Activated CD4-positive, alpha-beta T cell treated with anti-CD3 and anti-CD28 coated beads for 48 hours (primary cell): ENCODE measurements at regions not wholly inside any gene's neighbourhood (a gene's known extent, or its start where the extent isn't known, plus 50 kb on each side); places are given as distances from the start of the nearest gene placed in this dataset.
"Not testable (repeated sequence)": the region's sequence is repeated elsewhere in the genome, so short reads cannot be mapped to it uniquely, and the experiment has no call there.

Source experiments
- DNase-seq: peaks from one replicate; pipeline ENCODE4 v3.0.0-alpha.2; 2020

DNA sequence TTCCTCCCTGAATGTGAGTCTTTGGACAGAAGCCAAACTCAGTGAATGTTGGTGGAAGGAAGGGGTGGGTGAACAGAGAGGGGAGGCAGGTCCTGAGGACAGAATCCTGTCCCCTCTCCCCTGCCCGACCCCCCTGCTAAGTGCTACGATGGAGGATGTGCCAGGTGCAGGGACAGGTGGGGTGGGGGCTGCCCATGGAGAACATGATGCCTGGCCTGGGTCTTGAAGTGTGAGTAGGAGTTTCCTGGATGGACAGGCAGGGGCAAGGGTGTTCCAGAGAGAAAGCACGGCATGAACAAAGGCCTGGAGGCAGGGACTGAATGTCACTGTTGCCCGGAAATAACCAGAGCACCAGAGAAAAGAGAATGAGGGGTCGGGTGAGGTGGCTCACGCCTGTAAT, 445.1 kb downstream of the PTPRU start:
- not testable (repeated sequence) for DNase-seq

DNA sequence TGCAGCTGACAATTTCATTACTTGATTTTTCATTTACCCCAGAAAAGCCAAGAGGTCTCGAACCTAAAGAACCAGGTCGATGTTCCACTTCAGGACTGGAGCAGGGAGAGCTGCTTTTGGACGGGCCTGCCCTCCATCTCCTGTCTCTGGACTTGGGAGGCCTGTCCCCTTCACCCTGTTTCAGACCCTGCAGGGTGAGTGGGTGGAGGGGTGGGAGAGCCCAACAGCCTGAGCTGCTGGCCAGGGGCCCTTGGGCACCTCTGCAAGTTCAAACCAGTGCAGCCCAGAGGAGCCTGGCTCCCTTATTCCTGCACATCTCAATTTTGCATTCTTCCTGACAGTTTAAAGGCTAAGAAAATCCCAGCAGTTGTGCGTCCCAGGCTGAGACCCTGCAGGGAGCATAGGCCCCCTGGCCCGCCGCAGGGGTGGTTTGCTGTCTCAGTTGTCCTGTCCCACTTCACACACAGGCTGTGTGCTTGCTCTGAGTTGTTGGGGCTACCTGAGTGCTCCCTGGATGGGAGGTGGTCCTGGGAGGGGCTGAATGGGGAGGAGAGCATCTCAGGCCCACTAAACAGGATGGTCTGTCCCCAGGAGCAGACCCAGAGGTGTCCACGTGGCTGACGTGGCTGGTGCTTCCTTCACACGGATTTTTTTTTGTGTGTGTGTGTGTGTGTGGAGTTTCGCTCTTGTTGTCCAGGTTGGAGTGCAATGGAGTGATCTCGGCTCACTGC, 443.7 kb downstream of the PTPRU start:
- no peak for DNase-seq

DNA sequence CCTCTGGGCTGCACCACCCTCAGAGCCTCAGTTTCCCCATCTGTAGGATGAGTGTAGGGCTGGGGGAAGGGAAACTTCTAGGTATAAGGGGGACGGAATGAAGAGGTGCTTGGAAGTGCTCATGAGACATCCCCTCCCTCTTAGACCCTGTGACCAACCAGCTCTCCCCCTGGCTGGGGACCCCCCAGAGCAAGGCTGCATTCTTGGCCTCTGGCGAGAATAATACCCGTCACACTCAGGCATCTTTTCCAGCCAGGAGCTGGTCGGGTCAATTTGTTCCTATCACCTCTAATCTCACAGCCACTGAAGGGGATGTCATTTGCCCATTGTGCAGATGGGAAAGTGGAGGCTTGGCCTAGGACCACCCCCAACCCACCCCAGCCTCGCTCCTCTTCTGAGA, 443.0 kb downstream of the PTPRU start:
- DNase-seq: no peak

DNA sequence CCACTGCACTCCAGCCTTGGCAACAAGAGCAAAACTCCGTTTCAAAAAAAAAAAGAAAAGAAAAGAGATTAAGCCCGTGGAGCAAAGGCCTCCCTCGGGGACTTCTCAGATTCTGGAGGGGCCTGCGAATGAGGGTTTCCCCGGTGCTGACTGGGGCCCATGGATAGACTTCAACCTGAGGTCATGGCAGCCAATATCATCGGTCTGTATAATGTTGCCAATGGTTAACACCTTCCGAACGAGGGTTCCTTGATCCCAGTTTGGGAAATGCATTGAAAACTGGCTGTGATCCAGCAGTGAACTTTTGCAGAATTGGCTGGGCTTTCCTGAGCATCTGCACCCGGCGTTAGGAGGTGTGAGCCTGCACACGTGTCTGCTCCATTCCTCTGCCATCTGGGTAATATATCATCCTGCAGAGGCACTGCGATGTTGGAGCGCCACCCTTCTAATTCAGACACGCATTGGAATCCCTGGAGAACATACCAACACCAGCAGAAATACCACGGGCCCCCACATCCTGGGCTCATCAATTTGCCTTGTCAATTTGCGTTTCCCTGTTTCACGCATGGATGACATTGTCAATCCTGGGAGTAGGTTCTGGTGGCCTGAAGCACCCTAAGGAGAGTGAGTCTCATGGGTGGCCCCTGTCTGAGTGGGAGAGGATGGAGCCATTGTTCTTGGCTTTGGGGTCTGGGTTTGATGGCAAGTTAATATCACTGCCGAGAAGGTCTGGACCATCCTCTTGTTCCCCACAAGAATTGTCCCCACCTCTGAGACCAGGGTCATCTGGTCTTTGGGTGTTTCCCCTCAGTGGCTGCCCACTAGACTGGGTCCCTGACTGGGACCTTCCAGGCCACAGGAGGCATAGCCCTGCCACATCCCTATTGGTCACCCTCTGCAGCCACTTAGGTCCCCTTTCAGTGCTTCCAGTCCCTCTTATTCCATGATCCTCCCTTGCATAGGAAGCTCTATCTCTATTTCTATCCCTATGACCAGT, 441.0 kb downstream of the PTPRU start:
- no peak for DNase-seq

DNA sequence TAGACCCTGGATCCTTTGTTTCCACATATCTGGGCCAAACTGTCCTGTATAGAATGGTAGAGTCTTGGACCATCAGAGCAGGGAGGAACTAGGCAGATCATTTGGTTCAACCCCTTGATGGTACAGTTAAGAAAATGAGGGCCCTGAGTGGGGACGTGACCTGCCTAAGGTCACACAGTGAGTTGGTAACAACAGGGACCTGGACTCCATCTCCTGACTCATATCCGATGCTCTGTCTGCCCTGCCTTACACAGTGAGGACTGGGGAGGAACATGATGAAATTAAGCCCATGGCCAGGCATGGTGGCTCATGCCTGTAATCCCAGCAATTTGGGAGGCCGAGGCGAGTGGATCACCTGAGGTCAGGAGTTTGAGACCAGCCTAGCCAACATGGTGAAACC, 440.2 kb downstream of the PTPRU start:
- no peak for DNase-seq

DNA sequence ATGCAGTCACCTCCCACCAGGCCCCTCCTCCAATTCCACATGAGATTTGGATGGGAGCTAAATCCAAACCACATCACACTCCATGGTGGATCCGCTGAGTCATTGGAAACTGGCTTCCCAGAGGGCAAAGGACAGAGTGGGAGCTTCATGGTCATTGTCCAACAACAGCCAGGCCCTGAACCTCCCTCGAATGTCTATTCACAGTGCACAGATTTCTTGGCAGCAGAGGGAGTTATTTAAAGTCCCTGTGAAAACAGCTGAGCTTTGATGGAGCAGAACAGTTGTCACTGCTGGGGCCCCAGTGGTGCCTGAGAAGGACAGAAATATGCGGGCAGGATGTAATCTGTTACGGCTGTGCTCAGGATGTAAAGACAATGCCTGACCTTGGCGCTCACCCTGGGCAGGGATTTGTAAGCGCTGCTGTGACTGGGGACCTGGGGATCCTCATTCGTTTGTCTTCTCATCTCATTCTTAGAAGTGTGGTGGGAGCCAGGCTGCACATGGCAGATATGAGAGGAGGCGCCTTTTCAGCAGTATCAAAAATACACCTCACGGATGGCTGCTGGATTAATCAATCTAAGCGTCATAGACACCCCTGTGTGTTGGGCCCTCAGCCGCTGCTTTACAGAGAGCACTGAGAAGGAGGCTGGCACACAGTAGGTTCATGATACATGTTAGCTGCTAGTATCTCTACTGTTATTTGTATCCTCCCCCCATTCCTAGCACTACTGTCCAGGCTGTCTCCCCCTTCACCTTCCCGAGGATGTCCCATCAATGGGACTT, 439.4 kb downstream of the PTPRU start:
- DNase-seq: no peak

DNA sequence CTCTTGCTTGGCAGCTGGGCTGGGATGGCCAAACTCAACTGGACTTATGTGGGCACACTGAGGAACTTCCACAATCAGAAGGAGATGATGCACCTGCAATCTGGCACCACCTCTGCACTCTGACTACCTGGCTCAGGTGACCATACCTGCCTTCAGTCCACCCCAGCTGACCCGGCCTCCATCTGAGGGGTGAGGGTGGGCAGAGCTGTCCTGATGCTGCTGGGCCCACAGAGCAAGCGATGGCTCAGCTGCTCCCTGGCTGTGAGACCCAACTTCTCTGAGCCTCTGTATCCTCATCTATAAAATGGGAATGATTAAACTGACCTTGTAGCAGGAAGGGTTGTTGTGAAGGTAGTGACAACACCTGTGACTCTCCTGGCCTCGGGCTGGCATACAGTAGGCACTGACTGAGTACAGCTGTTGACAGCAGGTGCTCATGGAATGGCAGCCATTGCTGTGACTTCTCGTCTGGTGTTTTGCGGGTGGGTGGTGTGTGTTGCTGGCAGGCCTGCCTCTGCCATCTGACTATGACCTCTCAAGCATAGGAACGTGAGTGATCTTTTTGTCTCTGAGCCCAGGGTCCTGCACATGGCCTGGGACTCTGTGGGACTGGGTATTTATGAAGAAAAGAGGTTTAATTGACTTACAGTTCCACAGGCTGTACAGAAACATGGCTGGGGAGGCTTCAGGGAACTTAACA, 438.5 kb downstream of the PTPRU start:
- no peak for DNase-seq

DNA sequence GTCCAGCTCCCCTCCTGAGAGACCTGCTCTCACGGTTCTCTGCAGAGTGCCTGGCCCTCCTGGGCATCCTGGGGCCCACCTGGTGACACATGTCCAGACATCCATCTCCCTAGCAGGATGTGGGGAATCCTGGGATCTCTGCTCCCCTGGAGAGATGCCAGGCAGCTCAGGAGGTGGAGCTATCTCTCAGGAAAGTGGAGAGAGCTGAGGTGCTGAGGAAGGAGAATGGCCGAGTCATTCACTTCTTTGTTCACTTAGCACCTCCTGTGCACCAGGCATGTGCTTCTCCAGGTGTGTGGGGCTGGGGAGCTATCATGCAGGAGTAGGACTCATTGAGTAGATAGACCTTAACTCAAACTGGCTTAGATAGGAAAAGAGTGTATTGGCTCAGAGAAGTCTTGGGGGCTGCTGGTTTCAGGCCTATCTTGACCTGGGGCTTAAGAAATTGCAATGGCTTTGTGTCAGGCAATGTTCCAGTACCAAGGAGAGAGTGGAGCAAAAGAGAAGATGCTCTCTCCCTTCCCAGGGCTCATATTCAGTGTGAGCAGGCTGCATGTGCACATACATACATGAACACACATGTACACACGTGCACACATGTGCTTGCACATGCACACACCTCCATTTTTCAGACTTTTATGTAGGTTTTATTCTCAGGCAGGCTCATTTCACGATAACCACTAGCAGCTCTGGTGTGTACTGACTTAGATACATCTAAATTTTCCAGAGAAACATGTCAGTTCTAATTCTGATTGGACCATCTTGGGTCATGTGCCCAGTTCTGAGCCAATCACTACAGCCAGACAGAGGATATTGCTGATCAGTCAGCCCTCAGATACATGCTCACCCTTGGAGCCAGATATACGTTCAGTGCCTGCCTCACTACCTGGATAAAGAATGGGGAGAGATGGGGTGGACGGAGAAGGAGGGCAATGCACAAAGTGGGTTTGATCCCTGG, 437.6 kb downstream of the PTPRU start:
- DNase-seq: no peak

DNA sequence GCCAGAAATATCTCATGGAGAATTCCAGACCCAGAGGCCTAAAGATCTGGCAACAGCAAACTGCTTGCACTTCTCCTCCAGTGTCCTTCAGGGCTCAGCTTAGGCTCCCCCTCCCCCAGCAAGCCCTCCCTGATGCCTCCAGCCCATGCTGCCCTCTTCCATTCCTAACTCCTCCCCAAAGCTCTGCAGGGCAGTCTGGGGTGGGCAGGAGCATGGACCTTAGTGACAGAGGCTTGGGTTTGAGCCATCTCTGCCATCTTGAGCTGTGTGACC, 436.8 kb downstream of the PTPRU start:
- no peak for DNase-seq

DNA sequence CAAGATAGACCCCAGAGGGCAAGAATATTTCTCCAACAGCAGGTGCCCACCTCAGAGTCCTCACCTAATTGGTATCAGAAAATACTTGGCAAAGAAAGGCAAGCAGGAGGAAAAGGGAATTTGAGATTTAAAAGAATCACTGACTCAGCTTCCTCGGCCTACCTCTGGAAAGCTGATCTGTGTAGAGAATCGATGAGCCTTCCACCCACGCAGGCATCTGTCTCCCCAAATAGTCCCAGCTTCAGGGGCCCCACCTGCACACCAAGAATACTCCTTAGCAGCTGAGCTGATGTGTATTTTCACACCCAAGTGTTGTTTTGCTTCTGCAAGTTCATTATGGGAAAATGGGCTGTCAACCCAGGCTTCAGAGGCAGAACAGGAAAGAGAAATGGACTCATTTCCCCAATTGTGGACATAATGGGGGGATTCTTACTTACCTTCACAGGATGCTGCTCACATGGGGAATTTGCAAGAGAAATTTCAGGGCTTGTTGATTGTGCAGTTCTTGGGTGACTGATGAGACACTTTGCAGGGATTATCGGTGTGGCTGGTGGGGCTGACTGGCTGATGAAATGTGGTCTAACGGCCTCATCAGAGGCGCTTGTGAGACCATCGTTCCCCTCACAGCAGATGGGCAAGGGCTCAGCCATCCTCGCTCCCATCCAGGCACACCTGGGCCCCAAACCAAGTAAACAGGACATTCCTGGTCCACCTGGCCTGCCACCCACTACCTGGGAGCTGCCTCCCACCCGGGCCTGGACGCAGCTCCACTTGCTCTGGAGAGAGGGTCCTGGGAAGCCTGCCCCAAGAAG, 436.3 kb downstream of the PTPRU start:
- no peak for DNase-seq

DNA sequence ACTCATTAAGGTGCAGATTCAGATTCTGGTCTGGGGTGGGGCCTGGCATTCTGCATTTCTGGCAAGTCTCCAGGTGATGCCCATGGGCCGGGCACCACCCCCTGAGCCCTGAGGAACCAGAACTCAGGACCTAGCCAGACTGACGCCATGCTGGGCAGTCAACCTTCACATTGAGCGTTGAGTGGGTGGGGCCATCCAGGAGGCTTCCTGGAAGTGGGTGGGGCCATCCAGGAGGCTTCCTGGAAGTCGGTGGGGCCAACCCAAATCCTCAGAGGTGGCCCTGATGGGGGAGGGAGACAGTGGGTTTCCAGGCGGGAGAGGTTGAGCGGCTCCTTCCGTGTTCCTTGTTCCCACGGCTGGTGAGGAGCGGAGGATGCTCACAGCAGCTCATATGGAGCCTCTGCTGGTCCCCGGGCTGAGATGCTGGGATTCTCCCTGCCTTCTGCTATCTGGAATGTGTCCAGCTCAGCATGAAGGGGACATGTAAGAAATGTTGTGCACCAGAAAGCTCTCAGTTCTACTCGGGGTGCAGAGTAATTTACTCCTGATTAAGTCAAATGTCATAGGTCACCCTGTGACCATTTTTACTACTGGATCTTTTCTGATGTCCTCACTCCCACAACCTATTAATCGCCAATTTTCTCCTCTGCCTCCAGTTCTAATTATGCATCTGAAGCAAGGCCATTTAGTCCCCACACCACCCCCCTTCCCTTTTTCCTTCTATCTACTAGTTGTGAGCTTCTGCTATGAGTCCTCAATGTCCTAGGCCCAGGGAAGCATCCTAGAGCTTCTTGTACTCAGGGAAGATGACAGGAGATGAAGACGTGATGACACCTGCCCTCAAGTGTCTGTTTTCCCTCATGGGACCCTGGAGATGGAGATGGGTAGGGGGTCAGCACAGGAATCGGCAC, 435.4 kb downstream of the PTPRU start:
- DNase-seq: no peak

DNA sequence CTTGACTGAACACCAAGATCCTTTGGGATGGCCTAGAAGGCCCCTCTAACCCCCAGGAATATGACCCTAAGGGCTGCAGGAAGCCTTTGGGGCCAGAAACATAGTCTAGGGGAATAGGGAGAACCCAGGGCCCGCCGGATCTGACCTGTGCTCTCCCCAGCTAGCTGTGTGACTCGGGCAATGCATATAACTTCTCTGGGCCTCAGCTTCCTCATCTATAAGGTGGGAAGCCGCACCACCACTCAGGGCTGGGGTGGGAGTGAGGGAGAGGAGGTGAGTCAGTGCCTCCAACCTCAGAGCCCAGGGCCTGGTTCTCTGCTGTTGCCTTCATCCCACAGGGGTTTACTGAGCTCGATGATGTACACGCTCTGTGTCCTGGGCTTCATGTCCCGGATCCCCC, 434.4 kb downstream of the PTPRU start:
- no peak for DNase-seq

DNA sequence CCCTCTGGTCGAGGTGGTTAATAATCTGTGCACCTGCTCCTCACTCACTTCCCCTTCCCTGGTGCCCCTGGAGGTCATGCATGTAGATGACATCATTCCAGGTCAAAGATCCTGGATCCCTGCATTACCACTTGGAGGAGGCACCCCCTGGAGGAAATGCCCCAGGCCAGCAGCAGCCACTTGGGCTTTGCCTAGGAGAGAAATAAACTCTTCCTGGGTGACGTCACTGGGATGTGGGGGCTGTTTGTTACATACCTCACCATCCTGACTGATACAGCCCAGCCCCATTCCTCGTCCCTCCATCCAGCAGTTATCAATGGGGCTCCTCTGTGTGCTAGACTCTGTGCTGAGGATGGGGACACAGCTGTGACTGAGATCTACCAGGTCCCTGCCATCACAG, 433.6 kb downstream of the PTPRU start:
- DNase-seq: no peak

DNA sequence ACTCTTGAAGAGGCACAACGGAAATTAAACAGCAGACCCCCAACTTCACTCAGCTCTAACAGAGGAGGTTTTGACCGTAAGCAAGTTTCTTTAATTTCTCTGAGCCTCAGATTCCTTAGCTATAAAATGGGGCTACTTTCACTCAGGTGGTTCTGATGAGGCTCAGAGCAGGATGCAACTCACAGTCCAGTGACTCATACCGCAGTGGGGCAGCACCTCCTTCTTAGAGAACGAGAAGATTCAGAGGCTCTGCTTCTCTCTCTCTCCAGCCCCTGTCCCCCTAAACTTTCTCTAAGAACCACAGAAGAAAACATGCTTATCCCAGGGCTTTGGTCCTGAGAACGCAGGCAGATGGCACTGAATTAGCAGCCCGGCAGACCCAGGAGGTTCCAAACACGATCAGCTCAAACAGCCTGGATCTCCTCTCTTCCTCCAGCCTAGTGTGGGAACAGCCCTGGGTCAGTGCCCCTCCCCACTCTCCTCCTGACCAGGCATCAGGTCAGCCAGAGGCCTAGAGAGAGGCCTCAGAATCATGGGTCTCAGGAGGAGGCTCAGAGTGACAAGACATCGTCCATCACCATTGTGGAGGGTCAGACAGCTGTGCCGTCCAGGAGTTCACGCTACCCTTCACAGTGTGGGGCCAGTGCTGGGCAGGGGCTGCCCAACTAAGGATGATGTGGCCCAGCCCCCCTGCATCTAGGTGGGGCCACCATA, 433.0 kb downstream of the PTPRU start:
- no peak for DNase-seq

DNA sequence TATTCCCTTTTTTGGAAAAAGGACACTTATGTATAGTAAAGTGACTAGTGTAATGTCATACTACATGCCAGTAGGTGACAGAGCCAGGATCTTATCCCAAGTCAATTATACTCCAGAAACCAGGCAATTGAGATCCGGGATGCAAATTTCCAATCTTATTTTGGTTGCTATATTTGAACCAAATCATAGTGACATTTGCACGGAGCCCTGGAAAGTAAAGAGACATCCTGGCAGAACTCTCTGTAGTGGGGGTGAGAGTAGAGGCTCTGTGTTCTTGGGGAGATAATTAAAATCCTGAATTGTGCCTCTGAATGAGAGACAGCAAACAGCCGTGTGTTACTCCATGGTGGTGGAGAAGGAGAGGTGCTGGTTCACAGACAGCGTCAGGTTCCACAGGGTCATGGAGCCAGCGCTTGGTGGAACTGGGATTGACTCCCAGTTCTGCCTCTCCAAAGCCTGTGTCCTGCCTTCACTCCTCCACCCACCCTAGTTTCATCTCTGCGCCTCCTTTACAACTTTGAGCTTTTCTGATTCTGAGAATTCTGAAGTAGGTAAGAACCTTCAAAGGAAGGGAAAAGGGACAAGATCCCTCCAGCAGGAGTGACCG, 432.3 kb downstream of the PTPRU start:
- no peak for DNase-seq

DNA sequence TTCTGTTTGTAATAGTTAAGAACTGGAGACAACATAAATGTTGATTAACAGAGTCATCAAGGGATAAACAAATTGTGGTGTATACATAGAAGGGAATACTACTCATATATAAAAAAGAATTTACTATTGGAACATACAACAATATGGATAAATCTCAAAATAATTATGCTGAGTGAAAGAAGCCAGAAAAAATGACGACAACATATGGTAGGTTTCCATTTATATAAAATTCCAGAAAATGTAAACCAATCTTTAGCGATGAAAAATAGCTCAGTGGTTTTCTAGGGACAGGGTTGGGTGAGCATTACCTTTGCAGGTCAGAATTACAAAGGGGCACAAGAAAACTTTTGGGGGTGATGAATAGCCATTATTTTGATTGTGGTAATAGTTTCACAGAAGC, 431.6 kb downstream of the PTPRU start:
- DNase-seq: no peak

DNA sequence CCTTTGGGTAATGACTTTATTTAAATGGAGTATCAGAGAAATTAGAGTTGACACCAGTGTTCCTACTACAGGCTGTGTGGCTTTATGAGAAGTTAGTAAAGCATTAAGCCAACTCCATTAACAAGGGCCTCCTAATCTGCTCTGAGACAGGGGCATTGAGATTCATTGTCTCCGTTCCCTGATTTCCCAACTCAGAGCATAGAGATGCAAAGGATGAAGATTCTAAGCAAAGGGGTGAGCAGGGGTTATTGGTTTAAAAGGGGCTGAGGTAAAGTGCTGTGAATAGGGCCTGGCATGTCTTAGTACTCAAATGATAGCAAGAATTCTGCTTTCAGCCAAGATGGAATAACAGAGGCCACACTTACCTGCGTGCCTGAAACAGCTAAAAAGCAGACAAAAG, 428.4 kb downstream of the PTPRU start:
- DNase-seq: no peak

DNA sequence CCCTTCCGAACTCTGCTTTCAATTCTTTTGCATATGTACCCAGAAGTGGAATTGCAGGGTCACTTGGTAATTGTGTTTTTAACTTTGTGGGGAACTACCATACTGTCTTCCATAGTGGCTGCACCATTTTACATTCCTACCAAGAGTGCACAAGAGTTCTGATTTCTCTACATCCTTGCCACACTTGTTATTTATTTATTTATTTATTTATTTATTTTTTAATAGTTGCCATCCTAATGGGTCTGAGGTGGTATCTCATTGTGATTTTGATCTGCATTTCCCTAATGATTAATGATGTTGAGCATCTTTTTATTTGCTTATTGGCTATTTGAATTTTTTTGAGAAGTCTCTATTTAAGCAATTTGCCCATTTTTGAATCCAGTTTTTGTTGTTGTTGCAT, 422.4 kb downstream of the PTPRU start:
- no peak for DNase-seq

DNA sequence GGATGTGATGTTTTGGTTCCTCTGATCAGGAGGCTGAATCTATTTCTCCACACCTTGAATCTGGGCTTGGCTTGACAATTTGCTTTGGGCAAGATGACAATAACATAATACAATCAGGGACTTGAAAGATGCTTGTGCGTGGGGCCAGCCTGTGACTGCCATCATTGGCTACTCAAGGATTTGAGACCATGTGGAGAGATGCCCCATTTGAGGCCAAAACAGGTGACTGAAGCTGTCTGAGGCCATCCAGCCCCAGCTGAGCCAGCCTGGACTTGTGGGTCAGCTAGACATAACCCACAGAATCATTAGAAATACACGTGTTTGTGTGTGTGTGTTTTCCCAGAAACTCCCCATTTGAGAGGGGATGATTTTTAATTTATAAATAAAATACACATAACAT, 421.5 kb downstream of the PTPRU start:
- no peak for DNase-seq
